Endothelial cell of umbilical vein (primary cell): ENCODE measurements at regions not wholly inside any gene's neighbourhood (a gene's known extent, or its start where the extent isn't known, plus 50 kb on each side); places are given as distances from the start of the nearest gene placed in this dataset.

ENCODE experiments used
- CTCF ChIP-seq, 2 donors: IDR thresholded peaks; 1 replicate in 1 of 2; 2 replicates in 1 of 2; pipeline ENCODE4 v1.5.1; 2011; ENCODE audit warnings: low read length in 2 of 2, mild to moderate bottlenecking in 2 of 2, moderate library complexity in 2 of 2, control low read depth in 1 of 2, inconsistent platforms in 1 of 2, low read depth in 1 of 2; ENCODE audit not compliant: insufficient read depth in 1 of 2; ENCODE audit errors: extremely low read depth in 1 of 2
- MAX ChIP-seq: IDR thresholded peaks from 2 replicates; pipeline ENCODE4 v1.6.1; 2011; ENCODE audit not compliant: insufficient read depth, insufficient read length
- POLR2A ChIP-seq: IDR thresholded peaks from 2 replicates; pipeline ENCODE4 v1.6.1; 2012; ENCODE audit warnings: low read depth, mild to moderate bottlenecking, control low read depth, low read length

- TF ChIP-seq POLR2A (no peak), CTCF (IDR thresholded peaks at IDR 0.05; ENCODE audit: extremely low read depth in 1 of 2, insufficient read depth in 1 of 2, low read depth in 1 of 2, low read length in 2 of 2) (no peak), MAX (no peak)
These were observed 195.0 kb downstream of the PAX1 start for GRCh38 chr20:21900431-21900830.
